H9 (cell line): ENCODE measurements at regions not wholly inside any gene's neighbourhood (a gene's known extent, or its start where the extent isn't known, plus 50 kb on each side); places are given as distances from the start of the nearest gene placed in this dataset.

ENCODE experiments used
- DNase-seq: peaks from one replicate; pipeline ENCODE4 v3.0.0-alpha.2; 2017
- H2AFZ ChIP-seq: one replicate; pipeline ENCODE4 v1.6.1; 2013; ENCODE audit warnings: mild to moderate bottlenecking, low read length, control low read depth, moderate library complexity
- H2AK5ac ChIP-seq: 2 replicates; pipeline ENCODE4 v1.6.1; 2013; ENCODE audit warnings: low read length, control low read depth, mixed read lengths; ENCODE audit not compliant: insufficient read length
- H2BK120ac ChIP-seq: one replicate; pipeline ENCODE4 v1.6.1; 2013; ENCODE audit warnings: low read depth, mild to moderate bottlenecking, low read length, control low read depth, inconsistent platforms; ENCODE audit not compliant: poor library complexity, severe bottlenecking
- H2BK12ac ChIP-seq: 2 replicates; pipeline ENCODE4 v1.6.1; 2013; ENCODE audit warnings: low read length, control low read depth, mixed read lengths, low read depth; ENCODE audit not compliant: insufficient read length
- H2BK15ac ChIP-seq: 2 replicates; pipeline ENCODE4 v1.6.1; 2013; ENCODE audit warnings: low read depth, low read length, control low read depth
- H2BK20ac ChIP-seq: one replicate; pipeline ENCODE4 v1.6.1; 2013; ENCODE audit warnings: low read depth, mild to moderate bottlenecking, low read length, control low read depth, inconsistent platforms; ENCODE audit not compliant: poor library complexity, severe bottlenecking
- H2BK5ac ChIP-seq: 2 replicates; pipeline ENCODE4 v1.6.1; 2013; ENCODE audit warnings: low read length, control low read depth, mixed read lengths; ENCODE audit not compliant: insufficient read length
- H3K14ac ChIP-seq: 2 replicates; pipeline ENCODE4 v1.6.1; 2013; ENCODE audit warnings: low read length, control low read depth; ENCODE audit not compliant: insufficient read depth
- H3K18ac ChIP-seq: 2 replicates; pipeline ENCODE4 v1.6.1; 2013; ENCODE audit warnings: low read depth, mild to moderate bottlenecking, mixed read lengths, low read length, control low read depth; ENCODE audit not compliant: insufficient read length
- H3K23ac ChIP-seq: 2 replicates; pipeline ENCODE4 v1.6.1; 2013; ENCODE audit warnings: low read length, control low read depth, mixed read lengths, low read depth; ENCODE audit not compliant: insufficient read length
- H3K23me2 ChIP-seq: 2 replicates; pipeline ENCODE4 v1.6.1; 2013; ENCODE audit warnings: low read depth, mild to moderate bottlenecking, mixed read lengths, low read length, control low read depth; ENCODE audit not compliant: insufficient read length, poor library complexity, severe bottlenecking
- H3K27ac ChIP-seq: 2 replicates; pipeline ENCODE4 v1.5.1; 2013; ENCODE audit warnings: low read length, control low read depth, mixed read lengths, low read depth; ENCODE audit not compliant: insufficient read length
- H3K27me3 ChIP-seq: 2 replicates; pipeline ENCODE4 v1.6.1; 2013; ENCODE audit warnings: low read length, control low read depth, inconsistent platforms; ENCODE audit not compliant: insufficient read depth
- H3K4ac ChIP-seq: 2 replicates; pipeline ENCODE4 v1.6.1; 2013; ENCODE audit warnings: low read depth, mild to moderate bottlenecking, control low read depth, inconsistent platforms, low read length, moderate library complexity
- H3K4me1 ChIP-seq: 2 replicates; pipeline ENCODE4 v1.6.1; 2013; ENCODE audit warnings: low read length, control low read depth, inconsistent platforms; ENCODE audit not compliant: insufficient read depth
- H3K4me2 ChIP-seq: 2 replicates; pipeline ENCODE4 v1.6.1; 2013; ENCODE audit warnings: low read length, control low read depth, mixed read lengths; ENCODE audit not compliant: insufficient read length, insufficient read depth
- H3K56ac ChIP-seq: 2 replicates; pipeline ENCODE4 v1.6.1; 2013; ENCODE audit warnings: low read depth, mild to moderate bottlenecking, mixed read lengths, low read length, control low read depth; ENCODE audit not compliant: insufficient read length
- H3K79me1 ChIP-seq: 2 replicates; pipeline ENCODE4 v1.6.1; 2013; ENCODE audit warnings: low read depth, mild to moderate bottlenecking, moderate library complexity, low read length, control low read depth, inconsistent platforms; ENCODE audit not compliant: insufficient read depth, poor library complexity, severe bottlenecking
- H3K79me2 ChIP-seq: 2 replicates; pipeline ENCODE4 v1.6.1; 2013; ENCODE audit warnings: low read length, control low read depth, inconsistent platforms; ENCODE audit not compliant: insufficient read depth
- H3K9ac ChIP-seq: 2 replicates; pipeline ENCODE4 v1.6.1; 2013; ENCODE audit warnings: low read length, control low read depth, mixed read lengths; ENCODE audit not compliant: insufficient read length; ENCODE audit errors: extremely low read depth
- H3K9me3 ChIP-seq: one replicate; pipeline ENCODE4 v1.6.1; 2013; ENCODE audit warnings: low read depth, low read length, inconsistent platforms; ENCODE audit not compliant: control insufficient read depth
- H3T11ph ChIP-seq: one replicate; pipeline ENCODE4 v1.6.1; 2013; ENCODE audit warnings: mild to moderate bottlenecking, low read length, control low read depth, inconsistent platforms
- H4K20me1 ChIP-seq: one replicate; pipeline ENCODE4 v1.6.1; 2013; ENCODE audit not compliant: control insufficient read depth, insufficient read length, insufficient read depth
- H4K5ac ChIP-seq: 2 replicates; pipeline ENCODE4 v1.6.1; 2013; ENCODE audit warnings: low read depth, mild to moderate bottlenecking, mixed read lengths, low read length, control low read depth; ENCODE audit not compliant: insufficient read length
- H4K8ac ChIP-seq: replicated peaks from 2 replicates; pipeline ENCODE4 v1.6.1; 2013; ENCODE audit warnings: low read length, control low read depth, mixed read lengths, low read depth; ENCODE audit not compliant: insufficient read length
- H4K91ac ChIP-seq: 2 replicates; pipeline ENCODE4 v1.6.1; 2013; ENCODE audit warnings: low read depth, mild to moderate bottlenecking, moderate library complexity, mixed read lengths, low read length, control low read depth; ENCODE audit not compliant: insufficient read length
- H3K27ac Mint-ChIP-seq, 3 experiments: 2 replicates in 2 of 3; 3 replicates in 1 of 3; pipeline ENCODE4 v1.8.0; 2020 to 2021; ENCODE audit warnings: mixed read lengths in 3 of 3, mild to moderate bottlenecking in 1 of 3, moderate library complexity in 1 of 3
- H3K27me3 Mint-ChIP-seq: 2 replicates; pipeline ENCODE4 v1.8.0; 2021; ENCODE audit warnings: low read depth, mild to moderate bottlenecking, moderate library complexity, mixed read lengths
- H3K36me3 Mint-ChIP-seq, 3 experiments: 2 replicates in 2 of 3; 3 replicates in 1 of 3; pipeline ENCODE4 v1.8.0; 2020 to 2021; ENCODE audit warnings: low read depth in 3 of 3, mixed read lengths in 3 of 3; ENCODE audit not compliant: insufficient read depth in 1 of 3
- H3K4me1 Mint-ChIP-seq, 2 experiments: 2 replicates each; pipeline ENCODE4 v1.8.0; 2020; ENCODE audit warnings: mixed read lengths in 2 of 2
- H3K4me3 Mint-ChIP-seq, 2 experiments: 2 replicates in 1 of 2; 3 replicates in 1 of 2; pipeline ENCODE4 v1.8.0; 2020 to 2021; ENCODE audit warnings: mild to moderate bottlenecking in 2 of 2, mixed read lengths in 2 of 2, moderate library complexity in 1 of 2
- H3K9me3 Mint-ChIP-seq, 2 experiments: 2 replicates in 1 of 2; 3 replicates in 1 of 2; pipeline ENCODE4 v1.8.0; 2020; ENCODE audit warnings: mild to moderate bottlenecking in 2 of 2, mixed read lengths in 2 of 2, moderate library complexity in 1 of 2
- WGBS: extraction: QIAGEN DNeasy Blood & Tissue Kit; methylation state at CpG from one replicate; pipeline ENCODE4 v1.1.7; 2013; ENCODE audit warnings: missing lambda C conversion rate, low lambda C conversion rate, mixed read lengths; ENCODE audit not compliant: insufficient read length; ENCODE audit errors: extremely low coverage; 5-methylcytosine and 5-hydroxymethylcytosine counted together
- TF ChIP-seq, protein P1 (sequence below): fragments of 200-600 bp; sonication (generic); conservative IDR thresholded peaks from 3 replicates; pipeline ENCODE4 v1.8.0; 2021; ENCODE audit warnings: antibody characterized with exemption, mild to moderate bottlenecking

GRCh38 chr6:50288881-50289280 lies 239.2 kb upstream of the DEFB112 start:
- Histone ChIP-seq H4K5ac (no peak overlapping the region), H3K27ac (no peak overlapping the region), H2AFZ (no peak overlapping the region), H3K79me2 (no peaks in the 10 kb centered on the region), H2BK15ac (no peak overlapping the region), H2BK12ac (no peak overlapping the region), H4K91ac (no peak overlapping the region), H2AK5ac (no peak overlapping the region), H3K4ac (no peak overlapping the region), H3K79me1 (no peaks in the 10 kb centered on the region), H4K20me1 (no peaks in the 10 kb centered on the region), H4K8ac (no peak overlapping the region), H3K14ac (no peak overlapping the region), H2BK20ac (no peak overlapping the region), H3K56ac (no peak overlapping the region), H3K23ac (no peak overlapping the region), H3K4me2 (no peak overlapping the region), H2BK5ac (no peak overlapping the region), H3K27me3 (no peaks in the 10 kb centered on the region), H3K4me1 (no peaks in the 10 kb centered on the region), H2BK120ac (no peak overlapping the region), H3K18ac (no peak overlapping the region), H3K23me2 (no peaks in the 10 kb centered on the region), H3T11ph (no peak overlapping the region), H3K9me3 (no peaks in the 10 kb centered on the region), H3K9ac (no peak overlapping the region)
- no peak overlapping the region for H3K27ac Mint-ChIP-seq
- no peak overlapping the region for H3K4me3 Mint-ChIP-seq
- no peak for DNase-seq
- TF ChIP-seq, protein P1, sequence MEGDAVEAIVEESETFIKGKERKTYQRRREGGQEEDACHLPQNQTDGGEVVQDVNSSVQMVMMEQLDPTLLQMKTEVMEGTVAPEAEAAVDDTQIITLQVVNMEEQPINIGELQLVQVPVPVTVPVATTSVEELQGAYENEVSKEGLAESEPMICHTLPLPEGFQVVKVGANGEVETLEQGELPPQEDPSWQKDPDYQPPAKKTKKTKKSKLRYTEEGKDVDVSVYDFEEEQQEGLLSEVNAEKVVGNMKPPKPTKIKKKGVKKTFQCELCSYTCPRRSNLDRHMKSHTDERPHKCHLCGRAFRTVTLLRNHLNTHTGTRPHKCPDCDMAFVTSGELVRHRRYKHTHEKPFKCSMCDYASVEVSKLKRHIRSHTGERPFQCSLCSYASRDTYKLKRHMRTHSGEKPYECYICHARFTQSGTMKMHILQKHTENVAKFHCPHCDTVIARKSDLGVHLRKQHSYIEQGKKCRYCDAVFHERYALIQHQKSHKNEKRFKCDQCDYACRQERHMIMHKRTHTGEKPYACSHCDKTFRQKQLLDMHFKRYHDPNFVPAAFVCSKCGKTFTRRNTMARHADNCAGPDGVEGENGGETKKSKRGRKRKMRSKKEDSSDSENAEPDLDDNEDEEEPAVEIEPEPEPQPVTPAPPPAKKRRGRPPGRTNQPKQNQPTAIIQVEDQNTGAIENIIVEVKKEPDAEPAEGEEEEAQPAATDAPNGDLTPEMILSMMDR: no peak
- H3K4me1 Mint-ChIP-seq: no peaks in the 10 kb centered on the region
- H3K27me3 Mint-ChIP-seq: no peaks in the 10 kb centered on the region; the same call in 1 of the 2 replicates
- WGBS: no CpG with 5 or more reads among the region's 3 CpGs
- H3K9me3 Mint-ChIP-seq: no peaks in the 10 kb centered on the region
- no peaks in the 10 kb centered on the region for H3K36me3 Mint-ChIP-seq
